Cardiac muscle cell (in vitro differentiated cells and primary cell): ENCODE measurements at regions not wholly inside any gene's neighbourhood (a gene's known extent, or its start where the extent isn't known, plus 50 kb on each side); places are given as distances from the start of the nearest gene placed in this dataset.
"Not testable (repeated sequence)": the region's sequence is repeated elsewhere in the genome, so short reads cannot be mapped to it uniquely, and the experiment has no call there.

Experiments used
- DNase-seq, 2 donors: peaks; one replicate each; pipeline versions ENCODE4 v3.0.0 to v3.0.0-alpha.2; 2010 to 2017; ENCODE audit warnings: low read depth in 1 of 2, low spot score in 1 of 2
- H3K27ac ChIP-seq: fragments of 200-600 bp; sonication (generic); 2 replicates; pipeline ENCODE4 v1.5.1; 2016
- H3K27me3 ChIP-seq: fragments of 200-600 bp; sonication (generic); 2 replicates; pipeline ENCODE4 v1.6.0; 2016; ENCODE audit warnings: control low read depth
- H3K36me3 ChIP-seq: fragments of 200-600 bp; sonication (generic); 2 replicates; pipeline ENCODE4 v1.5.1; 2016; ENCODE audit warnings: control low read depth
- H3K4me1 ChIP-seq: fragments of 200-600 bp; sonication (generic); 2 replicates; pipeline ENCODE4 v1.8.1; 2017; ENCODE audit warnings: low read depth, mild to moderate bottlenecking, mixed run types
- H3K4me3 ChIP-seq: fragments of 200-600 bp; sonication (generic); 2 replicates; pipeline ENCODE4 v1.5.1; 2016; ENCODE audit warnings: mild to moderate bottlenecking
- H3K9me3 ChIP-seq: fragments of 200-600 bp; sonication (generic); 2 replicates; pipeline ENCODE4 v1.5.1; 2017; ENCODE audit warnings: low read depth, mild to moderate bottlenecking, control low read depth
- CTCF ChIP-seq: IDR thresholded peaks from 2 replicates; pipeline ENCODE4 v1.5.1; 2012; ENCODE audit warnings: low read depth, mild to moderate bottlenecking, low read length

- Histone ChIP-seq H3K9me3 (no peaks in the 10 kb centered on the region), H3K36me3 (no peaks in the 10 kb centered on the region), H3K27ac (no peak overlapping the region), H3K4me3 (no peak overlapping the region), H3K4me1 (no peaks in the 10 kb centered on the region), H3K27me3 (no peaks in the 10 kb centered on the region)
- TF ChIP-seq CTCF, result no peak
- peak in 1 of 2 donors; percentile 1 for DNase-seq
These were observed 626.7 kb downstream of the PRR16 start for GRCh38 chr5:121090822-121091221.

- no peaks in the 10 kb centered on the region for H3K36me3 ChIP-seq
- no peak for DNase-seq
- TF ChIP-seq CTCF, result no peak
- H3K27ac ChIP-seq, result no peak overlapping the region
- no peaks in the 10 kb centered on the region for H3K4me1 ChIP-seq
- H3K4me3 ChIP-seq, result no peak overlapping the region
- no peaks in the 10 kb centered on the region for H3K27me3 ChIP-seq
- H3K9me3 ChIP-seq, result no peaks in the 10 kb centered on the region
These were observed 636.8 kb downstream of the PRR16 start for GRCh38 chr5:121100931-121101330.

- no peak for TF ChIP-seq CTCF
These were observed 641.8 kb downstream of the PRR16 start for GRCh38 chr5:121105921-121106320.

GRCh38 chr5:121106721-121107690, 642.9 kb downstream of the PRR16 start:
- H3K36me3 ChIP-seq, DNase-seq, H3K9me3 ChIP-seq, H3K27me3 ChIP-seq, H3K4me1 ChIP-seq, H3K4me3 ChIP-seq, H3K27ac ChIP-seq: not testable (repeated sequence)

More at GRCh38 chr5:121105921-121106320, 641.8 kb downstream of the PRR16 start:
- Histone ChIP-seq H3K27ac (no peak overlapping the region), H3K36me3 (no peaks in the 10 kb centered on the region), H3K9me3 (no peaks in the 10 kb centered on the region), H3K4me3 (no peak overlapping the region), H3K4me1 (no peaks in the 10 kb centered on the region), H3K27me3 (no peaks in the 10 kb centered on the region)
- no peak for DNase-seq

- Histone ChIP-seq H3K4me3 (no peak overlapping the region), H3K4me1 (no peaks in the 10 kb centered on the region), H3K27ac (no peak overlapping the region), H3K9me3 (no peaks in the 10 kb centered on the region), H3K36me3 (no peaks in the 10 kb centered on the region), H3K27me3 (no peaks in the 10 kb centered on the region)
- no peak for TF ChIP-seq CTCF
- no peak for DNase-seq
These were observed 644.6 kb downstream of the PRR16 start for GRCh38 chr5:121108725-121109124.

- Histone ChIP-seq H3K4me1 (no peaks in the 10 kb centered on the region), H3K27me3 (no peaks in the 10 kb centered on the region), H3K27ac (no peak overlapping the region), H3K36me3 (no peaks in the 10 kb centered on the region), H3K9me3 (no peaks in the 10 kb centered on the region), H3K4me3 (no peak overlapping the region)
- no peak for DNase-seq
- TF ChIP-seq CTCF, result no peak
These were observed 645.7 kb downstream of the PRR16 start for GRCh38 chr5:121109817-121110216.
